Peyer's patch (tissue), 4 donors: ENCODE measurements at regions not wholly inside any gene's neighbourhood (a gene's known extent, or its start where the extent isn't known, plus 50 kb on each side); places are given as distances from the start of the nearest gene placed in this dataset.

Experiments
- DNase-seq, 3 donors: peaks; one replicate each; pipeline ENCODE4 v3.0.0-alpha.2; 2017 to 2019
- H3K27ac ChIP-seq, 4 donors: fragments of 200-600 bp; sonication (generic); one replicate each; pipeline ENCODE4 v1.5.1; 2016 to 2019
- H3K27me3 ChIP-seq, 2 donors: fragments of 200-600 bp; sonication (generic); one replicate each; pipeline ENCODE4 v1.5.1; 2019
- H3K36me3 ChIP-seq, 3 donors: fragments of 200-600 bp; sonication (generic); one replicate each; pipeline ENCODE4 v1.5.1; 2016 to 2019
- H3K4me1 ChIP-seq, 4 donors: fragments of 200-600 bp; sonication (generic); one replicate each; pipeline ENCODE4 v1.5.1; 2016 to 2019
- H3K4me3 ChIP-seq, 4 donors: fragments of 200-600 bp; sonication (generic); 1 replicate in 3 of 4; 2 replicates in 1 of 4; pipeline ENCODE4 v1.5.1; 2016 to 2019; ENCODE audit warnings: mild to moderate bottlenecking in 1 of 4
- H3K9me3 ChIP-seq, 4 donors: fragments of 200-600 bp; sonication (generic); one replicate each; pipeline ENCODE4 v1.5.1; 2016 to 2019; ENCODE audit warnings: mild to moderate bottlenecking in 1 of 4
- CTCF ChIP-seq, 6 experiments: fragments of 450-650 bp in 4 of 6; fragments of 200-600 bp in 2 of 6; sonication (generic) in 1 of 6; IDR thresholded peaks; one replicate each; pipeline ENCODE4 v1.5.1; 2017 to 2019; ENCODE audit warnings: antibody characterized with exemption in 6 of 6, mild to moderate bottlenecking in 3 of 6, moderate library complexity in 1 of 6
- POLR2A ChIP-seq, 2 donors: fragments of 450-650 bp; IDR thresholded peaks; one replicate each; pipeline ENCODE4 v1.5.1; 2017; ENCODE audit warnings: antibody characterized with exemption in 2 of 2, mild to moderate bottlenecking in 2 of 2, moderate library complexity in 2 of 2

GRCh38 chr7:32164341-32164996 is 94.3 kb upstream of the PDE1C start:
- H3K27me3 ChIP-seq: no peaks in the 10 kb centered on the region
- no peaks in the 10 kb centered on the region for H3K36me3 ChIP-seq
- no peak for DNase-seq
- H3K27ac ChIP-seq: no peak overlapping the region
- no peak overlapping the region for H3K4me3 ChIP-seq
- no peaks in the 10 kb centered on the region for H3K9me3 ChIP-seq
- peak in 3 of 6 experiments; percentile 41 to 48 (median 42) for TF ChIP-seq CTCF (IDR thresholded peaks at IDR 0.05)
- TF ChIP-seq POLR2A (IDR thresholded peaks at IDR 0.05): no peak
- peaks cover 0 to 3% (median 0%) of the 10 kb centered on the region in 4 donors for H3K4me1 ChIP-seq

GRCh38 chr7:32163896-32164295 is 93.7 kb upstream of the PDE1C start:
- Histone ChIP-seq H3K27ac (peak overlapping the region in 1 of 4 donors; percentile 17), H3K4me3 (no peak overlapping the region), H3K4me1 (peaks cover 0 to 3% (median 0%) of the 10 kb centered on the region in 4 donors), H3K36me3 (no peaks in the 10 kb centered on the region), H3K9me3 (no peaks in the 10 kb centered on the region), H3K27me3 (no peaks in the 10 kb centered on the region)
- no peak for DNase-seq
- TF ChIP-seq CTCF (IDR thresholded peaks at IDR 0.05) (no peak), POLR2A (IDR thresholded peaks at IDR 0.05) (no peak)

- Histone ChIP-seq H3K9me3 (no peaks in the 10 kb centered on the region), H3K4me1 (peaks cover 0 to 3% (median 0%) of the 10 kb centered on the region in 4 donors), H3K4me3 (no peak overlapping the region), H3K27ac (peak overlapping the region in 1 of 4 donors; percentile 17), H3K36me3 (no peaks in the 10 kb centered on the region), H3K27me3 (no peaks in the 10 kb centered on the region)
- peak in 1 of 3 donors; percentile 52 for DNase-seq
- TF ChIP-seq POLR2A (IDR thresholded peaks at IDR 0.05) (no peak), CTCF (IDR thresholded peaks at IDR 0.05) (no peak)
Measured at GRCh38 chr7:32163141-32163806, 93.1 kb upstream of the PDE1C start.

GRCh38 chr7:32161708-32162107 is 91.5 kb upstream of the PDE1C start:
- DNase-seq: no peak
- H3K4me1 ChIP-seq: peaks cover 0 to 3% (median 0%) of the 10 kb centered on the region in 4 donors
- no peaks in the 10 kb centered on the region for H3K27me3 ChIP-seq
- H3K4me3 ChIP-seq: no peak overlapping the region
- no peaks in the 10 kb centered on the region for H3K36me3 ChIP-seq
- no peak overlapping the region for H3K27ac ChIP-seq
- TF ChIP-seq CTCF (IDR thresholded peaks at IDR 0.05) (no peak), POLR2A (IDR thresholded peaks at IDR 0.05) (no peak)
- H3K9me3 ChIP-seq: no peaks in the 10 kb centered on the region

GRCh38 chr7:32158751-32159745 is 88.8 kb upstream of the PDE1C start:
- H3K27ac ChIP-seq: no peak overlapping the region
- H3K36me3 ChIP-seq: no peaks in the 10 kb centered on the region
- no peak for DNase-seq
- H3K4me3 ChIP-seq: no peak overlapping the region
- no peaks in the 10 kb centered on the region for H3K9me3 ChIP-seq
- H3K27me3 ChIP-seq: no peaks in the 10 kb centered on the region
- H3K4me1 ChIP-seq: peaks cover 0 to 3% (median 0%) of the 10 kb centered on the region in 4 donors
- TF ChIP-seq POLR2A (IDR thresholded peaks at IDR 0.05): no peak
- TF ChIP-seq CTCF (IDR thresholded peaks at IDR 0.05): no peak
